GM12878 (cell line): ENCODE measurements at regions not wholly inside any gene's neighbourhood (a gene's known extent, or its start where the extent isn't known, plus 50 kb on each side); places are given as distances from the start of the nearest gene placed in this dataset.

Source experiments
- ATAC-seq: fragments of 200-7000 bp; cut with Tn5 transposase; 3 replicates; pipeline ENCODE4 v1.9.1; 2020; ENCODE audit warnings: mild to moderate bottlenecking, moderate library complexity
- BruUV-seq: library from RNA; stranded (reverse); fragments of 400-500 nt; replicated peaks from 2 replicates; lab custom pipeline; 2021; lab: Mats Ljungman, UMichigan
- CTCF ChIA-PET: fragments of 300-600 bp; sonication (Branson Sonifier 250); formaldehyde crosslinking; extraction: SDS; loops from one replicate; lab custom pipeline; 2021; ENCODE audit warnings: inconsistent platforms; lab: Yijun Ruan, JAX
- POLR2A ChIA-PET: fragments of 350-600 bp; formaldehyde crosslinking; extraction: SDS; loops from one replicate; lab custom pipeline; 2021; ENCODE audit warnings: inconsistent platforms; lab: Charles Lee
- RAD21 ChIA-PET: fragments of 300-600 bp; sonication (Branson Sonifier 250); formaldehyde crosslinking; loops from one replicate; lab custom pipeline; 2023; ENCODE audit warnings: antibody characterized with exemption; ENCODE audit not compliant: unreplicated experiment; lab: Charles Lee
- SMC1A ChIA-PET: fragments of 300-600 bp; sonication (Branson Sonifier 250); formaldehyde crosslinking; loops from one replicate; lab custom pipeline; 2023; ENCODE audit not compliant: unreplicated experiment, uncharacterized antibody; lab: Charles Lee
- DNase-seq: peaks from one replicate; pipeline ENCODE4 v3.0.0-alpha.2; 2011; ENCODE audit warnings: low read depth, low spot score
- FAIRE-seq: peaks from 3 replicates; lab custom pipeline; 2011; peaks lifted over from hg19 to GRCh38; lab: Jason Lieb, UNC
- H2AFZ ChIP-seq: 2 replicates; pipeline ENCODE4 v1.6.0; 2011; ENCODE audit warnings: low read depth, low read length, control low read depth; ENCODE audit not compliant: control insufficient read depth
- H3K27ac ChIP-seq: 2 replicates; pipeline ENCODE4 v1.5.1; 2011; ENCODE audit warnings: control low read depth; ENCODE audit not compliant: control insufficient read depth, insufficient read depth
- H3K27me3 ChIP-seq, 2 experiments: replicated peaks in 1 of 2; 2 replicates each; pipeline versions ENCODE4 v1.6.0 to v1.6.1; 2011; ENCODE audit warnings: low read length in 1 of 2; ENCODE audit not compliant: control insufficient read depth in 2 of 2, insufficient read depth in 2 of 2
- H3K36me3 ChIP-seq, 2 experiments: 2 replicates each; pipeline ENCODE4 v1.5.1; 2011; ENCODE audit warnings: low read length in 1 of 2; ENCODE audit not compliant: control insufficient read depth in 2 of 2, insufficient read depth in 2 of 2
- H3K4me1 ChIP-seq: 2 replicates; pipeline ENCODE4 v1.6.1; 2011; ENCODE audit warnings: mild to moderate bottlenecking, low read length, moderate library complexity, mixed read lengths; ENCODE audit not compliant: control insufficient read depth, insufficient read depth
- H3K4me2 ChIP-seq: 2 replicates; pipeline ENCODE4 v1.6.0; 2011; ENCODE audit warnings: control low read depth; ENCODE audit not compliant: control insufficient read depth, insufficient read depth
- H3K4me3 ChIP-seq: fragments of 200-600 bp; sonication (generic); 2 replicates; pipeline ENCODE4 v1.5.1; 2016
- H3K79me2 ChIP-seq: 2 replicates; pipeline ENCODE4 v1.6.0; 2011; ENCODE audit warnings: low read length; ENCODE audit not compliant: control insufficient read depth, insufficient read depth
- H3K9ac ChIP-seq: 2 replicates; pipeline ENCODE4 v1.8.0; 2011; ENCODE audit warnings: low read length, control low read depth, mixed read lengths; ENCODE audit not compliant: control insufficient read depth, insufficient read depth
- H3K9me3 ChIP-seq: replicated peaks from 3 replicates; pipeline ENCODE4 v1.5.1; 2011; ENCODE audit warnings: mild to moderate bottlenecking, low read length; ENCODE audit not compliant: control insufficient read depth, insufficient read depth
- H4K20me1 ChIP-seq: 2 replicates; pipeline ENCODE4 v1.6.0; 2011; ENCODE audit not compliant: control insufficient read depth, insufficient read depth
- CBFB ChIP-seq: IDR thresholded peaks from 2 replicates; pipeline ENCODE4 v1.6.1; 2016; ENCODE audit warnings: antibody characterized with exemption, low read depth
- CBX3 ChIP-seq: fragments of 200-600 bp; sonication (generic); IDR thresholded peaks from 2 replicates; pipeline ENCODE4 v1.6.1; 2016; ENCODE audit warnings: low read depth, borderline replicate concordance
- CEBPB ChIP-seq, 2 experiments: fragments of 150-350 bp in 1 of 2; IDR thresholded peaks; 2 replicates each; pipeline ENCODE4 v1.6.1; 2012 to 2014; ENCODE audit warnings: low read depth in 2 of 2, low read length in 2 of 2, borderline replicate concordance in 1 of 2, inconsistent platforms in 1 of 2
- CEBPZ ChIP-seq: fragments of 150-350 bp; IDR thresholded peaks from 2 replicates; pipeline ENCODE4 v1.6.1; 2016; ENCODE audit warnings: low read depth, low read length
- ELK1 ChIP-seq: IDR thresholded peaks from 2 replicates; pipeline ENCODE4 v1.6.1; 2012; ENCODE audit warnings: low read depth, low read length, improper control_type of control experiment
- ESRRA ChIP-seq: IDR thresholded peaks from 2 replicates; pipeline ENCODE4 v1.6.1; 2012; ENCODE audit warnings: mild to moderate bottlenecking, low read length, improper control_type of control experiment
- HSF1 ChIP-seq: fragments of 150-350 bp; IDR thresholded peaks from 2 replicates; pipeline ENCODE4 v1.6.1; 2014; ENCODE audit warnings: mild to moderate bottlenecking, low read depth, low read length
- IRF4 ChIP-seq: IDR thresholded peaks from 2 replicates; pipeline ENCODE4 v1.6.1; 2011; ENCODE audit warnings: low read depth, low read length
- KLF5 ChIP-seq: fragments of 450-650 bp; IDR thresholded peaks from 2 replicates; pipeline ENCODE4 v1.6.1; 2014; ENCODE audit warnings: mild to moderate bottlenecking; ENCODE audit not compliant: partially characterized antibody
- MLLT1 ChIP-seq: fragments of 450-650 bp; IDR thresholded peaks from 2 replicates; pipeline ENCODE4 v1.6.1; 2016; ENCODE audit warnings: mild to moderate bottlenecking
- MTA2 ChIP-seq: fragments of 450-650 bp; IDR thresholded peaks from 2 replicates; pipeline ENCODE4 v1.6.1; 2016; ENCODE audit warnings: low read depth, mild to moderate bottlenecking, moderate library complexity
- NR2C2 ChIP-seq: IDR thresholded peaks from 2 replicates; pipeline ENCODE4 v1.6.1; 2011; ENCODE audit warnings: borderline replicate concordance, low read depth; ENCODE audit not compliant: control insufficient read depth, insufficient read length
- RELB ChIP-seq: fragments of 450-650 bp; IDR thresholded peaks from 2 replicates; pipeline ENCODE4 v1.6.1; 2017; ENCODE audit warnings: low read depth, mild to moderate bottlenecking, moderate library complexity
- SMARCA5 ChIP-seq: fragments of 450-650 bp; IDR thresholded peaks from 2 replicates; pipeline ENCODE4 v1.6.1; 2017; ENCODE audit warnings: mild to moderate bottlenecking
- STAT1 ChIP-seq: fragments of 450-650 bp; conservative IDR thresholded peaks from 2 replicates; pipeline ENCODE4 v1.6.1; 2014; ENCODE audit warnings: antibody characterized with exemption, mild to moderate bottlenecking
- SUPT20H ChIP-seq: IDR thresholded peaks from 2 replicates; pipeline ENCODE4 v1.6.1; 2011; ENCODE audit warnings: low read depth, mild to moderate bottlenecking, low read length, moderate library complexity, borderline replicate concordance; ENCODE audit not compliant: control insufficient read depth
- WGBS: methylation state at CpG from one replicate; pipeline ENCODE4 v1.1.6; 2016; ENCODE audit warnings: low lambda C conversion rate; ENCODE audit not compliant: insufficient replicate concordance, insufficient coverage; ENCODE audit errors: missing lambda C conversion rate; 5-methylcytosine and 5-hydroxymethylcytosine counted together
- in situ Hi-C: fragments of 300-500 bp; cut with MboI; formaldehyde crosslinking; loops from 9 replicates; pipeline ENCODE4 v1.14.3; 2018; ENCODE audit warnings: mixed read lengths
- intact Hi-C: fragments of 100-400 bp; cut with micrococcal nuclease; formaldehyde crosslinking; loops from one replicate; pipeline ENCODE4 v1.14.2; 2022; ENCODE audit not compliant: unreplicated experiment

- H2AFZ ChIP-seq, result no peak overlapping the region
- intact Hi-C loops, result no loop called here
- H3K4me3 ChIP-seq, result no peak overlapping the region
- DNase-seq, result no peak
- no peak overlapping the region for H3K9ac ChIP-seq
- H3K79me2 ChIP-seq, result no peaks in the 10 kb centered on the region
- ChIA-PET SMC1A (interaction anchor here (1.6 kb wide), 1 partner anchor 16 kb away, joined by 4 read pairs; no protein-coding TSS in a partner anchor), POLR2A (no interaction called here), CTCF (no interaction called here), RAD21 (no interaction called here)
- H3K9me3 ChIP-seq, result no peaks in the 10 kb centered on the region
- no peaks in the 10 kb centered on the region for H4K20me1 ChIP-seq
- WGBS, result 32% methylated on average over 4 of the region's 4 CpGs
- no peak for FAIRE-seq
- in situ Hi-C loops, result no loop called here
- BruUV-seq, result no TSS peak
- H3K36me3 ChIP-seq, result no peaks in the 10 kb centered on the region
- no peaks in the 10 kb centered on the region for H3K4me1 ChIP-seq
- ATAC-seq, result no peak
- H3K27me3 ChIP-seq, result no peaks in the 10 kb centered on the region
- no peak overlapping the region for H3K4me2 ChIP-seq
- H3K27ac ChIP-seq, result no peak overlapping the region
- no peak for TF ChIP-seq CEBPB (IDR thresholded peaks at IDR 0.05; ENCODE audit: borderline replicate concordance in 1 of 2, low read depth in 2 of 2, low read length in 2 of 2)
- no peak for TF ChIP-seq SUPT20H
- no peak for TF ChIP-seq STAT1
- TF ChIP-seq KLF5, result no peak
- no peak for TF ChIP-seq CBX3
- TF ChIP-seq ESRRA, result no peak
- no peak for TF ChIP-seq IRF4
- TF ChIP-seq CEBPZ, result no peak
- TF ChIP-seq ELK1, result no peak
- TF ChIP-seq SMARCA5, result no peak
- no peak for TF ChIP-seq RELB
- TF ChIP-seq HSF1, result no peak
- TF ChIP-seq CBFB, result no peak
- TF ChIP-seq MTA2, result no peak
- no peak for TF ChIP-seq NR2C2
- TF ChIP-seq MLLT1, result no peak
Observed at GRCh38 chr11:92682136-92682535, 287.3 kb upstream of the MTNR1B start.
